MG63 (cell line): ENCODE measurements at regions not wholly inside any gene's neighbourhood (a gene's known extent, or its start where the extent isn't known, plus 50 kb on each side); places are given as distances from the start of the nearest gene placed in this dataset.
A peak's percentile ranks its signal among the peaks of the same experiment; 100 is the strongest.
"Not testable (repeated sequence)": the region's sequence is repeated elsewhere in the genome, so short reads cannot be mapped to it uniquely, and the experiment has no call there.

Experiments
- DNase-seq: peaks from one replicate; pipeline ENCODE4 v3.0.0-alpha.2; 2020
- H3K27me3 ChIP-seq: fragments of 250-450 bp; sonication (Bioruptor Pico); 2 replicates; pipeline ENCODE4 v1.5.1; 2020; ENCODE audit warnings: mild to moderate bottlenecking, moderate library complexity
- H3K36me3 ChIP-seq: fragments of 250-450 bp; sonication (Bioruptor Pico); 2 replicates; pipeline ENCODE4 v1.5.1; 2020; ENCODE audit warnings: mild to moderate bottlenecking, moderate library complexity
- H3K4me3 ChIP-seq: fragments of 250-450 bp; sonication (Bioruptor Pico); 2 replicates; pipeline ENCODE4 v1.5.1; 2020; ENCODE audit warnings: mild to moderate bottlenecking, moderate library complexity
- H3K9me3 ChIP-seq: fragments of 250-450 bp; sonication (Bioruptor Pico); 2 replicates; pipeline ENCODE4 v1.5.1; 2020; ENCODE audit warnings: mild to moderate bottlenecking, moderate library complexity

- H3K4me3 ChIP-seq, result no peak overlapping the region
- H3K9me3 ChIP-seq, result peaks cover 22% of the 10 kb centered on the region
- H3K27me3 ChIP-seq, result no peaks in the 10 kb centered on the region
- no peaks in the 10 kb centered on the region for H3K36me3 ChIP-seq
- no peak for DNase-seq
Measured at GRCh38 chr5:89203611-89204010, 320.6 kb upstream of the MEF2C start.

GRCh38 chr5:89200899-89201298 lies 317.9 kb upstream of the MEF2C start:
- no peak for DNase-seq
- Histone ChIP-seq H3K36me3 (no peaks in the 10 kb centered on the region), H3K27me3 (no peaks in the 10 kb centered on the region), H3K4me3 (no peak overlapping the region), H3K9me3 (peaks cover 33% of the 10 kb centered on the region)

GRCh38 chr5:89199306-89199705 lies 316.3 kb upstream of the MEF2C start:
- no peak overlapping the region for H3K4me3 ChIP-seq
- peaks cover 40% of the 10 kb centered on the region for H3K9me3 ChIP-seq
- H3K27me3 ChIP-seq, result no peaks in the 10 kb centered on the region
- no peaks in the 10 kb centered on the region for H3K36me3 ChIP-seq
- no peak for DNase-seq

GRCh38 chr5:89191374-89191773 lies 308.4 kb upstream of the MEF2C start:
- H3K4me3 ChIP-seq, result no peak overlapping the region
- DNase-seq, result no peak

GRCh38 chr5:89190515-89191265 lies 307.7 kb upstream of the MEF2C start:
- no peaks in the 10 kb centered on the region for H3K27me3 ChIP-seq
- H3K4me3 ChIP-seq, result no peak overlapping the region
- H3K9me3 ChIP-seq, result peaks cover 6% of the 10 kb centered on the region
- no peak for DNase-seq
- no peaks in the 10 kb centered on the region for H3K36me3 ChIP-seq

More at GRCh38 chr5:89191374-89191773, 308.4 kb upstream of the MEF2C start:
- H3K27me3 ChIP-seq, result no peaks in the 10 kb centered on the region
- peaks cover 8% of the 10 kb centered on the region for H3K9me3 ChIP-seq
- H3K36me3 ChIP-seq, result no peaks in the 10 kb centered on the region

GRCh38 chr5:89187883-89188465 lies 305.0 kb upstream of the MEF2C start:
- Histone ChIP-seq H3K36me3 (no peaks in the 10 kb centered on the region), H3K27me3 (no peaks in the 10 kb centered on the region), H3K4me3 (no peak overlapping the region), H3K9me3 (no peaks in the 10 kb centered on the region; the same call in 1 of the 2 replicates)
- DNase-seq, result no peak

GRCh38 chr5:89187268-89187667 lies 304.3 kb upstream of the MEF2C start:
- H3K4me3 ChIP-seq, result no peak overlapping the region
- H3K9me3 ChIP-seq, result no peaks in the 10 kb centered on the region; the same call in 1 of the 2 replicates
- no peaks in the 10 kb centered on the region for H3K36me3 ChIP-seq
- no peaks in the 10 kb centered on the region for H3K27me3 ChIP-seq
- DNase-seq, result no peak

- DNase-seq, result no peak
- H3K9me3 ChIP-seq, result no peaks in the 10 kb centered on the region; the same call in 1 of the 2 replicates
- no peaks in the 10 kb centered on the region for H3K27me3 ChIP-seq
Measured at GRCh38 chr5:89181546-89181945, 298.6 kb upstream of the MEF2C start.

GRCh38 chr5:89179731-89180130 lies 296.7 kb upstream of the MEF2C start:
- no peak overlapping the region for H3K4me3 ChIP-seq
- peak; percentile 74 for DNase-seq
- H3K36me3 ChIP-seq, result no peaks in the 10 kb centered on the region
- no peaks in the 10 kb centered on the region for H3K27me3 ChIP-seq
- no peaks in the 10 kb centered on the region for H3K9me3 ChIP-seq

More at GRCh38 chr5:89181546-89181945, 298.6 kb upstream of the MEF2C start:
- Histone ChIP-seq H3K4me3 (no peak overlapping the region), H3K36me3 (no peaks in the 10 kb centered on the region)

- no peaks in the 10 kb centered on the region for H3K36me3 ChIP-seq
- DNase-seq, result no peak
- H3K27me3 ChIP-seq, result no peaks in the 10 kb centered on the region
- H3K9me3 ChIP-seq, result no peaks in the 10 kb centered on the region; the same call in 1 of the 2 replicates
- no peak overlapping the region for H3K4me3 ChIP-seq
Measured at GRCh38 chr5:89178541-89178940, 295.6 kb upstream of the MEF2C start.

- no peak for DNase-seq
Measured at GRCh38 chr5:89173528-89173927, 290.5 kb upstream of the MEF2C start.

GRCh38 chr5:89168766-89169165 lies 285.8 kb upstream of the MEF2C start:
- no peaks in the 10 kb centered on the region for H3K27me3 ChIP-seq
- H3K9me3 ChIP-seq, result no peaks in the 10 kb centered on the region
- DNase-seq, result no peak
- H3K36me3 ChIP-seq, result no peaks in the 10 kb centered on the region
- no peak overlapping the region for H3K4me3 ChIP-seq

More at GRCh38 chr5:89173528-89173927, 290.5 kb upstream of the MEF2C start:
- H3K27me3 ChIP-seq, result no peaks in the 10 kb centered on the region
- H3K9me3 ChIP-seq, result no peaks in the 10 kb centered on the region; the same call in 1 of the 2 replicates
- H3K36me3 ChIP-seq, result no peaks in the 10 kb centered on the region
- no peak overlapping the region for H3K4me3 ChIP-seq

- not testable (repeated sequence) for H3K4me3 ChIP-seq, H3K36me3 ChIP-seq, DNase-seq, H3K27me3 ChIP-seq, H3K9me3 ChIP-seq
Measured at GRCh38 chr5:89164703-89165102, 281.7 kb upstream of the MEF2C start.

- no peak for DNase-seq
- Histone ChIP-seq H3K4me3 (no peak overlapping the region), H3K27me3 (no peaks in the 10 kb centered on the region), H3K9me3 (no peaks in the 10 kb centered on the region), H3K36me3 (no peaks in the 10 kb centered on the region)
Measured at GRCh38 chr5:89156226-89156625, 273.2 kb upstream of the MEF2C start.

- no peaks in the 10 kb centered on the region for H3K9me3 ChIP-seq
- no peaks in the 10 kb centered on the region for H3K27me3 ChIP-seq
- no peak for DNase-seq
- no peaks in the 10 kb centered on the region for H3K36me3 ChIP-seq
- H3K4me3 ChIP-seq, result no peak overlapping the region
Measured at GRCh38 chr5:89147031-89147430, 264.0 kb upstream of the MEF2C start.

GRCh38 chr5:89137148-89137547 lies 254.2 kb upstream of the MEF2C start:
- no peaks in the 10 kb centered on the region for H3K36me3 ChIP-seq
- no peak overlapping the region for H3K4me3 ChIP-seq
- DNase-seq, result no peak
- H3K27me3 ChIP-seq, result no peaks in the 10 kb centered on the region; the same call in 1 of the 2 replicates
- no peaks in the 10 kb centered on the region for H3K9me3 ChIP-seq

- H3K9me3 ChIP-seq, result no peaks in the 10 kb centered on the region
- DNase-seq, result no peak
- no peaks in the 10 kb centered on the region for H3K36me3 ChIP-seq
- H3K27me3 ChIP-seq, result no peaks in the 10 kb centered on the region; the same call in 1 of the 2 replicates
- H3K4me3 ChIP-seq, result no peak overlapping the region
Measured at GRCh38 chr5:89133975-89134374, 251.0 kb upstream of the MEF2C start.

GRCh38 chr5:89133129-89133528 lies 250.1 kb upstream of the MEF2C start:
- Histone ChIP-seq H3K27me3 (no peaks in the 10 kb centered on the region; the same call in 1 of the 2 replicates), H3K9me3 (no peaks in the 10 kb centered on the region), H3K4me3 (no peak overlapping the region), H3K36me3 (no peaks in the 10 kb centered on the region)
- no peak for DNase-seq
